Gastrocnemius medialis (tissue), 4 donors: ENCODE measurements at regions not wholly inside any gene's neighbourhood (a gene's known extent, or its start where the extent isn't known, plus 50 kb on each side); places are given as distances from the start of the nearest gene placed in this dataset.

Source experiments
- ATAC-seq, 2 donors: fragments of 150-250 bp; one replicate each; pipeline ENCODE4 v1.9.1; 2016
- DNase-seq, 2 donors: peaks; one replicate each; pipeline ENCODE4 v3.0.0-alpha.2; 2019
- H3K27ac ChIP-seq, 4 donors: fragments of 200-600 bp; sonication (generic); 1 replicate in 1 of 4; 2 replicates in 3 of 4; pipeline ENCODE4 v1.5.1; 2016 to 2018; ENCODE audit warnings: mild to moderate bottlenecking in 2 of 4, moderate library complexity in 1 of 4
- H3K27me3 ChIP-seq, 3 donors: fragments of 200-600 bp; sonication (generic) in 2 of 3; 1 replicate in 1 of 3; 2 replicates in 2 of 3; pipeline versions ENCODE4 v1.5.1 to v1.6.0; 2016 to 2019; ENCODE audit warnings: mild to moderate bottlenecking in 1 of 3, moderate library complexity in 1 of 3
- H3K36me3 ChIP-seq, 2 donors: fragments of 200-600 bp; sonication (generic) in 1 of 2; one replicate each; pipeline ENCODE4 v1.5.1; 2017 to 2018
- H3K4me1 ChIP-seq, 2 donors: fragments of 200-600 bp; sonication (generic) in 1 of 2; one replicate each; pipeline ENCODE4 v1.5.1; 2016 to 2017; ENCODE audit warnings: mild to moderate bottlenecking in 2 of 2
- H3K4me3 ChIP-seq, 4 donors: fragments of 200-600 bp; sonication (generic) in 3 of 4; 1 replicate in 1 of 4; 2 replicates in 3 of 4; pipeline ENCODE4 v1.5.1; 2016 to 2019; ENCODE audit warnings: mild to moderate bottlenecking in 2 of 4
- H3K9me3 ChIP-seq, 3 donors: fragments of 200-600 bp; sonication (generic) in 2 of 3; 1 replicate in 1 of 3; 2 replicates in 2 of 3; pipeline ENCODE4 v1.5.1; 2016 to 2019
- POLR2A ChIP-seq, 2 donors: fragments of 450-650 bp; IDR thresholded peaks; one replicate each; pipeline ENCODE4 v1.6.1; 2017; ENCODE audit warnings: antibody characterized with exemption in 2 of 2, mild to moderate bottlenecking in 2 of 2, moderate library complexity in 2 of 2
- in situ Hi-C, 4 donors: fragments of 200-750 bp; cut with MboI; loops; one replicate each; pipeline versions ENCODE4 v1.15.0 to v1.8.0; 2017; ENCODE audit warnings: low sequenced_read_pairs in 4 of 4
- intact Hi-C: fragments of 100-400 bp; cut with DNase I; formaldehyde crosslinking; loops from one replicate; pipeline ENCODE4 v1.15.1; 2023; ENCODE audit warnings: low total_unique reads
- TF ChIP-seq, protein P1 (sequence below), 5 experiments: fragments of 450-650 bp in 3 of 5; fragments of 200-600 bp in 2 of 5; sonication (generic) in 2 of 5; IDR thresholded peaks in 4 of 5; conservative IDR thresholded peaks in 1 of 5; 1 replicate in 4 of 5; 2 replicates in 1 of 5; pipeline ENCODE4 v1.5.1; 2016 to 2019; ENCODE audit warnings: antibody characterized with exemption in 5 of 5, mild to moderate bottlenecking in 3 of 5, moderate library complexity in 3 of 5

DNA sequence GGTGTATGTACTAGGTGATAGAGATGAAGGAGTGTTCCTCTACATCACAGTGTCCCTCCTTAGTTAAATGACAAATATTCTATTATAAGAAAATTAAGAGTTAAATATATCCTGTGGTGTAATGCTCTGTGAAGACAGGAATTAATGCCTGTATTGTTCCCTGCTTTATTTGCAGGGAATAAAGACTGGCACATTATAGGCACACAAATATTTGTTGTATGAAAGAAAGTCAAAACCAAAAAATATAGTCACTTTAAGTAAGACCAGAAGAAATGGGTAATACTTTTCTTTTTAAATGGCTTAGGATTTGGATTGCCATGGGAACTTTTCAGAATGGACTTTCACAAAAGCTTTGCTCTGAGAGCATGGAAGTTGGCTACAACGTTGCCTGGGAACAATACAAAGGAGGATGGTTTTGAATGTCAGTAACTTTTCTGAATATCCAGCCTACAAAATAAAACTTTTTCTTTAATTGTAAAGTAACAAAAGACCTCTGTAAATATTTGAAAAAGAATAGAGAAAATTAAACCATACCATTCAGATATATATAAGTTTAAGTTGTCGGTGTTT, 158.0 kb upstream of the P2RY1 start:
- Histone ChIP-seq H3K27ac (no peak overlapping the region), H3K9me3 (no peaks in the 10 kb centered on the region), H3K27me3 (no peaks in the 10 kb centered on the region), H3K4me1 (no peaks in the 10 kb centered on the region), H3K36me3 (no peaks in the 10 kb centered on the region), H3K4me3 (no peak overlapping the region)
- intact Hi-C loops = no loop called here
- no peak for ATAC-seq
- in situ Hi-C loops = no loop called here
- TF ChIP-seq, protein P1, sequence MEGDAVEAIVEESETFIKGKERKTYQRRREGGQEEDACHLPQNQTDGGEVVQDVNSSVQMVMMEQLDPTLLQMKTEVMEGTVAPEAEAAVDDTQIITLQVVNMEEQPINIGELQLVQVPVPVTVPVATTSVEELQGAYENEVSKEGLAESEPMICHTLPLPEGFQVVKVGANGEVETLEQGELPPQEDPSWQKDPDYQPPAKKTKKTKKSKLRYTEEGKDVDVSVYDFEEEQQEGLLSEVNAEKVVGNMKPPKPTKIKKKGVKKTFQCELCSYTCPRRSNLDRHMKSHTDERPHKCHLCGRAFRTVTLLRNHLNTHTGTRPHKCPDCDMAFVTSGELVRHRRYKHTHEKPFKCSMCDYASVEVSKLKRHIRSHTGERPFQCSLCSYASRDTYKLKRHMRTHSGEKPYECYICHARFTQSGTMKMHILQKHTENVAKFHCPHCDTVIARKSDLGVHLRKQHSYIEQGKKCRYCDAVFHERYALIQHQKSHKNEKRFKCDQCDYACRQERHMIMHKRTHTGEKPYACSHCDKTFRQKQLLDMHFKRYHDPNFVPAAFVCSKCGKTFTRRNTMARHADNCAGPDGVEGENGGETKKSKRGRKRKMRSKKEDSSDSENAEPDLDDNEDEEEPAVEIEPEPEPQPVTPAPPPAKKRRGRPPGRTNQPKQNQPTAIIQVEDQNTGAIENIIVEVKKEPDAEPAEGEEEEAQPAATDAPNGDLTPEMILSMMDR (IDR thresholded peaks at IDR 0.05 in 4 of 5, conservative IDR thresholded peaks at IDR 0.05 in 1 of 5) = no peak
- no peak for TF ChIP-seq POLR2A (IDR thresholded peaks at IDR 0.05)
- no peak for DNase-seq

DNA sequence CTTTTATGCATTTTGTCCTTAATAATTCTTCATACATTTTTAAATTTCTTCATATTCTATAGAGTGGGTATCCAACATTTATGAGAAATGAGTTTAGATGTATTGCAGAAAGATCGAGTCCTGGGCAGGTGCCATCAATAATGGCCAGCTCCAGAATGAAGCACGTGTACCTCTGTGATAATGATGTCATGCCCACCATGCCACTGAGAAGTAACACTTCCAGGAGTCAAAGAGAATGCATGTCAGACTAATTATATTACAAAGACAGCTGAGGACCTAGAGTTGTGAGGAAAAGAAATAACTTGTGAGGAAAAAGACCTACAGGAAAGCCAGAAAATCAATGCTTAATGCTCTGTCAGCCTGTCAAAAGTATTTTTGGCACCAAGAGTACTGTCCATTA, 157.4 kb upstream of the P2RY1 start:
- no peaks in the 10 kb centered on the region for H3K27me3 ChIP-seq
- ATAC-seq = no peak
- no peaks in the 10 kb centered on the region for H3K9me3 ChIP-seq
- H3K27ac ChIP-seq = no peak overlapping the region
- H3K36me3 ChIP-seq = no peaks in the 10 kb centered on the region
- no peak overlapping the region for H3K4me3 ChIP-seq
- no peak for DNase-seq
- in situ Hi-C loops = no loop called here
- no peaks in the 10 kb centered on the region for H3K4me1 ChIP-seq
- TF ChIP-seq, protein P1 (IDR thresholded peaks at IDR 0.05 in 4 of 5, conservative IDR thresholded peaks at IDR 0.05 in 1 of 5) = no peak
- no peak for TF ChIP-seq POLR2A (IDR thresholded peaks at IDR 0.05)
- intact Hi-C loops = no loop called here

- H3K4me3 ChIP-seq = no peak overlapping the region
- no peaks in the 10 kb centered on the region for H3K4me1 ChIP-seq
- ATAC-seq (no peak), DNase-seq (no peak)
- TF ChIP-seq, protein P1 (IDR thresholded peaks at IDR 0.05 in 4 of 5, conservative IDR thresholded peaks at IDR 0.05 in 1 of 5) = no peak
- no peak for TF ChIP-seq POLR2A (IDR thresholded peaks at IDR 0.05)
- intact Hi-C loops = no loop called here
- no peak overlapping the region for H3K27ac ChIP-seq
- in situ Hi-C loops = no loop called here
- no peaks in the 10 kb centered on the region for H3K36me3 ChIP-seq
- no peaks in the 10 kb centered on the region for H3K9me3 ChIP-seq
- no peaks in the 10 kb centered on the region for H3K27me3 ChIP-seq
Observed at GRCh38 chr3:152682477-152682876, 152.5 kb upstream of the P2RY1 start.

GRCh38 chr3:152683521-152683999, 151.4 kb upstream of the P2RY1 start:
- in situ Hi-C loops (no loop called here), intact Hi-C loops (no loop called here)
- ATAC-seq (no peak), DNase-seq (no peak)
- TF ChIP-seq, protein P1 (IDR thresholded peaks at IDR 0.05 in 4 of 5, conservative IDR thresholded peaks at IDR 0.05 in 1 of 5) = no peak
- TF ChIP-seq POLR2A (IDR thresholded peaks at IDR 0.05) = no peak
- Histone ChIP-seq H3K4me3 (no peak overlapping the region), H3K36me3 (no peaks in the 10 kb centered on the region), H3K27ac (no peak overlapping the region), H3K4me1 (no peaks in the 10 kb centered on the region), H3K9me3 (no peaks in the 10 kb centered on the region), H3K27me3 (no peaks in the 10 kb centered on the region)

GRCh38 chr3:152684279-152684678, 150.7 kb upstream of the P2RY1 start:
- Histone ChIP-seq H3K4me3 (no peak overlapping the region), H3K27me3 (no peaks in the 10 kb centered on the region), H3K4me1 (no peaks in the 10 kb centered on the region), H3K36me3 (no peaks in the 10 kb centered on the region), H3K9me3 (no peaks in the 10 kb centered on the region), H3K27ac (no peak overlapping the region)
- in situ Hi-C loops = no loop called here
- intact Hi-C loops = no loop called here
- ATAC-seq (no peak), DNase-seq (no peak)
- no peak for TF ChIP-seq POLR2A (IDR thresholded peaks at IDR 0.05)
- TF ChIP-seq, protein P1 (IDR thresholded peaks at IDR 0.05 in 4 of 5, conservative IDR thresholded peaks at IDR 0.05 in 1 of 5) = no peak
